DND-41 (cell line): ENCODE measurements at regions not wholly inside any gene's neighbourhood (a gene's known extent, or its start where the extent isn't known, plus 50 kb on each side); places are given as distances from the start of the nearest gene placed in this dataset.

Experiments used
- ATAC-seq: fragments of 200-7000 bp; cut with Tn5 transposase; 3 replicates; pipeline ENCODE4 v1.9.1; 2021; ENCODE audit warnings: low read depth; ENCODE audit not compliant: insufficient read depth
- DNase-seq: peaks from one replicate; pipeline ENCODE4 v3.0.0-alpha.2; 2020
- H2AFZ ChIP-seq: 2 replicates; pipeline ENCODE4 v1.6.0; 2012; ENCODE audit warnings: low read depth, low read length
- H3K27ac ChIP-seq: 2 replicates; pipeline ENCODE4 v1.5.1; 2012; ENCODE audit warnings: low read length, inconsistent platforms
- H3K27me3 ChIP-seq: fragments of 200-600 bp; sonication (generic); 2 replicates; pipeline ENCODE4 v1.6.0; 2012; ENCODE audit warnings: low read length, mild to moderate bottlenecking, inconsistent platforms; ENCODE audit not compliant: insufficient read depth, poor library complexity
- H3K36me3 ChIP-seq: 2 replicates; pipeline ENCODE4 v1.5.1; 2012; ENCODE audit warnings: low read length, inconsistent platforms; ENCODE audit not compliant: insufficient read depth
- H3K4me1 ChIP-seq: 2 replicates; pipeline ENCODE4 v1.5.1; 2012; ENCODE audit warnings: mild to moderate bottlenecking, low read length; ENCODE audit not compliant: insufficient read depth
- H3K4me2 ChIP-seq: 2 replicates; pipeline ENCODE4 v1.6.0; 2012; ENCODE audit warnings: mild to moderate bottlenecking, moderate library complexity, low read length, inconsistent platforms; ENCODE audit not compliant: insufficient read depth
- H3K4me3 ChIP-seq, 2 experiments: fragments of 200-600 bp in 1 of 2; shearing (Covaris generic) in 1 of 2; 2 replicates each; pipeline ENCODE4 v1.5.1; 2012 to 2016; ENCODE audit warnings: inconsistent platforms in 2 of 2, low read length in 2 of 2, mild to moderate bottlenecking in 2 of 2, low read depth in 1 of 2, moderate library complexity in 1 of 2
- H3K79me2 ChIP-seq: 2 replicates; pipeline ENCODE4 v1.6.0; 2012; ENCODE audit warnings: low read length, inconsistent platforms; ENCODE audit not compliant: insufficient read depth
- H3K9ac ChIP-seq: 2 replicates; pipeline ENCODE4 v1.6.0; 2012; ENCODE audit warnings: low read depth, mild to moderate bottlenecking, inconsistent platforms, low read length, moderate library complexity
- H3K9me3 ChIP-seq: 2 replicates; pipeline ENCODE4 v1.5.1; 2012; ENCODE audit warnings: low read length, moderate library complexity, mild to moderate bottlenecking, inconsistent platforms; ENCODE audit not compliant: insufficient read depth, severe bottlenecking
- H4K20me1 ChIP-seq: 2 replicates; pipeline ENCODE4 v1.6.0; 2012; ENCODE audit warnings: low read length; ENCODE audit not compliant: insufficient read depth
- EZH2 ChIP-seq: IDR thresholded peaks from 3 replicates; pipeline ENCODE4 v1.6.1; 2012; ENCODE audit warnings: borderline replicate concordance, low read depth, mild to moderate bottlenecking, moderate library complexity, low read length, inconsistent platforms; ENCODE audit not compliant: severe bottlenecking
- TF ChIP-seq, protein P1 (sequence below): IDR thresholded peaks from 2 replicates; pipeline ENCODE4 v1.5.1; 2012; ENCODE audit warnings: borderline replicate concordance, low read length, moderate library complexity, mild to moderate bottlenecking; ENCODE audit not compliant: poor library complexity, severe bottlenecking; ENCODE audit errors: extremely low read depth

DNA sequence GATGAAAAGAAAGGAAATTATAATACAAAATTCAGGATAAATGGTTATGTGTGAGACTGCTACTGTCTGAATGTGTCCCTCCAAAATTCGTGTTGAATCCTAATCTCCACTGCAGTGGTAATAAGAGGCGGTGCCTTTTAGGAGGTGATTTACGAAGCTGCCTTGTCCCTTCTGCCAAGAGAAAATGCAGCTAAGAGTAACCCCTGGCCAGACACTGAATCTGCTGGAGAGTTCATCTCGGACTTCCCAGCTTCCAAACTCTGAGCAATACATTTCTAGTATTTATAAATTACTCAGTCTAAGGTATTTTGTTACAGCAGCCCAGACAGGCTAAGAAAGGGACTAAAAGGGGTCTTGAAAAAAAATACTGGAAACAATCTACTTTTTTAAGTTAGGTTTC is 152.6 kb downstream of the KLF12 start:
- H3K4me1 ChIP-seq = peaks cover 28% of the 10 kb centered on the region
- peaks cover 84% of the 10 kb centered on the region for H3K79me2 ChIP-seq
- ATAC-seq (no peak), DNase-seq (no peak)
- H3K36me3 ChIP-seq = peaks cover 32% of the 10 kb centered on the region
- TF ChIP-seq, protein P1, sequence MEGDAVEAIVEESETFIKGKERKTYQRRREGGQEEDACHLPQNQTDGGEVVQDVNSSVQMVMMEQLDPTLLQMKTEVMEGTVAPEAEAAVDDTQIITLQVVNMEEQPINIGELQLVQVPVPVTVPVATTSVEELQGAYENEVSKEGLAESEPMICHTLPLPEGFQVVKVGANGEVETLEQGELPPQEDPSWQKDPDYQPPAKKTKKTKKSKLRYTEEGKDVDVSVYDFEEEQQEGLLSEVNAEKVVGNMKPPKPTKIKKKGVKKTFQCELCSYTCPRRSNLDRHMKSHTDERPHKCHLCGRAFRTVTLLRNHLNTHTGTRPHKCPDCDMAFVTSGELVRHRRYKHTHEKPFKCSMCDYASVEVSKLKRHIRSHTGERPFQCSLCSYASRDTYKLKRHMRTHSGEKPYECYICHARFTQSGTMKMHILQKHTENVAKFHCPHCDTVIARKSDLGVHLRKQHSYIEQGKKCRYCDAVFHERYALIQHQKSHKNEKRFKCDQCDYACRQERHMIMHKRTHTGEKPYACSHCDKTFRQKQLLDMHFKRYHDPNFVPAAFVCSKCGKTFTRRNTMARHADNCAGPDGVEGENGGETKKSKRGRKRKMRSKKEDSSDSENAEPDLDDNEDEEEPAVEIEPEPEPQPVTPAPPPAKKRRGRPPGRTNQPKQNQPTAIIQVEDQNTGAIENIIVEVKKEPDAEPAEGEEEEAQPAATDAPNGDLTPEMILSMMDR = no peak
- TF ChIP-seq EZH2 = no peak
- no peak overlapping the region for H3K27ac ChIP-seq
- no peaks in the 10 kb centered on the region for H3K9me3 ChIP-seq
- H3K4me3 ChIP-seq = no peak overlapping the region
- no peak overlapping the region for H3K4me2 ChIP-seq
- H4K20me1 ChIP-seq = no peaks in the 10 kb centered on the region
- no peaks in the 10 kb centered on the region for H3K27me3 ChIP-seq
- no peak overlapping the region for H3K9ac ChIP-seq
- no peak overlapping the region for H2AFZ ChIP-seq

DNA sequence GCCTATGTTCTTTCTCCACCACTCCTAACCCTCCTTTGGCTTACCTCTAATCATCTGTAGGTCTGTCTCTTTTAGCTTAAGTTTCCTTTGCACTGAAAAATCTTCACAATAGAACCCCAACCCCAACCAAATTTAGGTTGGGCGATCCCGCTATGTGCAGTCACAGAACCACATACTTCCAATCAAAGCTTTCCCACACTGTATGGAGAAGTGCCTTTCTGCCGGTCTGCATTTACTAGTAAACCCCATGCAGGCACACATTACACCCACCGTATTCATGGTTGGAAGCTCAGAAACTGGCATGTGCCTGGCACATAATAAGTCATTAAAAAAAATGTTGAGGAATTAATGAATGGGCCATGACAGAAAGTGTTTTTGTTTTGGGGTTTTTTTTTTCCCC is 158.4 kb downstream of the KLF12 start:
- H3K9me3 ChIP-seq = no peaks in the 10 kb centered on the region
- peaks cover 8% of the 10 kb centered on the region; the same call in 1 of the 2 replicates for H4K20me1 ChIP-seq
- no peaks in the 10 kb centered on the region for H3K27me3 ChIP-seq
- H3K4me2 ChIP-seq = no peak overlapping the region
- H2AFZ ChIP-seq = no peak overlapping the region
- TF ChIP-seq, protein P1 = no peak
- TF ChIP-seq EZH2 = no peak
- H3K4me1 ChIP-seq = peaks cover 7% of the 10 kb centered on the region; the same call in 1 of the 2 replicates
- H3K79me2 ChIP-seq = peaks cover 98% of the 10 kb centered on the region
- peaks cover 14% of the 10 kb centered on the region; the same call in 1 of the 2 replicates for H3K36me3 ChIP-seq
- H3K9ac ChIP-seq = no peak overlapping the region
- DNase-seq = no peak
- no peak overlapping the region for H3K4me3 ChIP-seq
- ATAC-seq = no peak
- no peak overlapping the region for H3K27ac ChIP-seq

DNA sequence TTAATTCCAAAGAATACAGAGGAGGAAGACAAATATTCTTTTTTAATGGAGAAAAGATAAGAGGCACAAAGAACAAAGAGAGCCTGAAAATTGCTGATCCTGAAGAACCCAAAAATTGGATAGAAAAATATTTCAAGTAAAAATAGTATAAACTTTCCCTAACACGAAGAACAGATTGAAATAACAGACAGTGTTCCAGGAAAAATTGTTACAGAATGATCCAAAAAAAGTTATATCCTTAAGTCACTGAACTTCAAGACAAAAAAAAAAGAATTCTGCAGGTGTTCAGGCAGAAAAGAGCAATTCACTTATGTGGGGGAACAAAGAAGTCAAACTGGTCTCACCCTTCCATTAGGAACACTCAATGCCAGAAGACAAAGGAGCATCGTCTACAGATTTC is 160.2 kb downstream of the KLF12 start:
- ATAC-seq = no peak
- Histone ChIP-seq H2AFZ (no peak overlapping the region), H3K4me2 (no peak overlapping the region)

More for the DNA sequence above, 160.2 kb downstream of the KLF12 start:
- Histone ChIP-seq H3K27me3 (no peaks in the 10 kb centered on the region), H3K9ac (no peak overlapping the region), H3K27ac (no peak overlapping the region), H3K79me2 (peaks cover 99% of the 10 kb centered on the region), H4K20me1 (peaks cover 12% of the 10 kb centered on the region; the same call in 1 of the 2 replicates), H3K4me1 (peaks cover 7% of the 10 kb centered on the region; the same call in 1 of the 2 replicates), H3K9me3 (no peaks in the 10 kb centered on the region), H3K4me3 (no peak overlapping the region), H3K36me3 (peaks cover 13% of the 10 kb centered on the region; the same call in 1 of the 2 replicates)
- DNase-seq = no peak
- TF ChIP-seq, protein P1 = no peak
- no peak for TF ChIP-seq EZH2
